Keratinocyte (primary cell): ENCODE measurements at regions not wholly inside any gene's neighbourhood (a gene's known extent, or its start where the extent isn't known, plus 50 kb on each side); places are given as distances from the start of the nearest gene placed in this dataset.

Source experiments
- CTCF ChIP-seq, 3 experiments: IDR thresholded peaks in 1 of 3; conservative IDR thresholded peaks in 1 of 3; optimal IDR thresholded peaks in 1 of 3; 2 replicates in 2 of 3; 3 replicates in 1 of 3; pipeline versions ENCODE3 to v1.5.1; 2011; ENCODE audit warnings: low read length in 3 of 3, mild to moderate bottlenecking in 3 of 3, moderate library complexity in 2 of 3, control low read depth in 1 of 3, inconsistent platforms in 1 of 3; ENCODE audit not compliant: insufficient read depth in 2 of 3; ENCODE audit errors: extremely low read depth in 1 of 3
- EZH2 ChIP-seq: IDR thresholded peaks from one replicate; pipeline ENCODE4 v1.6.1; 2012; ENCODE audit warnings: inconsistent platforms, mild to moderate bottlenecking, low read length, moderate library complexity

DNA sequence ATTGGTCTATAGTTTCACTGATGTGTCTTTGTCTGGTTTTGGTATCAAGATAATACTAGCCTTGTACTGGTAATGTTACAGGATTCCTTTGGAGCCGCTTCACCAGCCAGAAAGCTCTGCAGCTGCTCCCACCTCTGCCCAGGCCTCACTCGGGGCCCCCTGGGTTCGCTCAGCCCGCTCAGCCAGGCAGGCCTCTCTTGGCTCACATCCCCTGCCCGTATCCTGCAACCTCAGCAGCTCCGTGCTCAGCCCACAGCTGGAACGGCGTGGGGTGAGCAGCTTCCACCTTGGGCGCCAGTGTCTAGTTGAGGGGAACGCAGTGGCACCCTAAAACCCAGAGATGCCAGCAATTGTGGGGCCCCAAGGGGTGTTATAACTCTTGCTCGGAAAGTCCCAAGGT lies 429.7 kb upstream of the ROBO2 start:
- TF ChIP-seq CTCF (optimal IDR thresholded peaks at IDR 0.05 in 1 of 3, IDR thresholded peaks at IDR 0.05 in 1 of 3, conservative IDR thresholded peaks at IDR 0.05 in 1 of 3; ENCODE audit: extremely low read depth in 1 of 3, insufficient read depth in 2 of 3, low read length in 3 of 3) = no peak
- no peak for TF ChIP-seq EZH2
